Fibroblast of skin of scalp (primary cell): ENCODE measurements at regions not wholly inside any gene's neighbourhood (a gene's known extent, or its start where the extent isn't known, plus 50 kb on each side); places are given as distances from the start of the nearest gene placed in this dataset.
"Not testable (repeated sequence)": the region's sequence is repeated elsewhere in the genome, so short reads cannot be mapped to it uniquely, and the experiment has no call there.

Source experiments
- DNase-seq: peaks from one replicate; pipeline ENCODE4 v3.0.0-alpha.2; 2013

DNA sequence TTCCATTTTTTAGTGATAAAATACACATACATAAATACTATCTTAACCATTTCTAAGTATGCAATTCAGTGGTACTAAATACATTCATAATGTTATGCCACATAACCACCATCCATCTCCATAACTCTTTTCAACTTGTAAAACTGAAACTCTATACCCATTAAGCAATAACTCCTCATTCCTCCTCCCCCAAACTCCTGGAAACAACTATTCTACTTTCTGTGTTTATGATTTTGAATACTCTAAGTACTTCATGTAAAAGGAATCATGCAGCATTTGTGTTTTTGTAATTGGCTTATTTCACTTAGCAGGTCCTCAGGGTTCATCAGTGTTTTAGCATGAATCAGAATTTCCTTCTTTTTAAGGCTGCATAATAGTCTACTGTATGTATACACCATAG is 131.8 kb downstream of the TES start:
- DNase-seq: no peak

DNA sequence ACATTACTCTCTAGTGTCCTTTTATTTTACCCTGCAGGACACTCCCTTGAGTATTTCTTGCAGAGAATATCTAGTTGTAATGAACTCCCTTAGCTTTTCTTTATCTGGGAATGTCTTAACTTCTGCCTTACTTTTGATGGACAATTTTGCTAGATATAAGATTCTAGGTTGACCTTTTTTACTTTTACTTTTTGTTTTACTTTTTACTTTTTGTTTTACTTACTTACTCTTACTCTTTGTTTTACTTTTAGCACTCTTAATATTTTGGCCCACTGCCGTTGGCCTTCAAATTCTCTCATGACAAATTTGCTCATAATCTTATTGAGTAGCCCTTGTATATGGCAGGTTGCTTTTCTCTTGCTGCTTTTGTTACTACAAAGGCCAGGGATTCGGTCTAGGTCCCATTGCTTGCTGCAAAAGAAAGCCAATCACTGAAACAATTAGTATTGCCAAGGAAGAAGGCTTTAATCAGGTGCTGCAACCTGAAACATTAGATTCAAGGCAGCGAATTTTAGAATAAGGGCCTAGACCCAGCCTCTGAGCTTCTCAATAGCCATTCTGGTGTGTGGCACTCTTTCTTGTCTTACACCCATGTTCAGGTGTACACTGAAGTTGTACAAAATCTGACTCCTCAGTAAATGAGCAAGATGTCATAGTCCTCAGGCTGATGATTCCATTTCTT is 137.0 kb downstream of the TES start:
- no peak for DNase-seq

DNA sequence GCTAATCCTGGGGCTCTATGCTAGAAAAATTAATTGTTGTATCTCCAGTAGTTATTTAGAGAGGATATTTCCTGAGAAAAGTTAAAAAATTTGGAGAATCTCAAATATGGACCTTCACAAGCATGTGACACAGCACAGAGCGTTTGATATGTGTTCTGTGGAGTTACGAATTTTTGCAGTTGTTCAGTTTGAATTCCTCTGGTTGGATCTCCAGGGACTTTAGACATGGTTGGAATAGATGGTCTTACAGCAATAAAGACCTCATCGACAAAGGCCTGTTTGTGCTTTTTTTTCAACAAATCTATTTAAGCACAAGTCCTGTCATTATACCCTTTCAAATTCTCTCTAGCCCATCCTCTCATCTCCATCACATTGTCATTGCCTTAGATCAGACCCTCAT is 138.0 kb downstream of the TES start:
- DNase-seq: peak; percentile 68

DNA sequence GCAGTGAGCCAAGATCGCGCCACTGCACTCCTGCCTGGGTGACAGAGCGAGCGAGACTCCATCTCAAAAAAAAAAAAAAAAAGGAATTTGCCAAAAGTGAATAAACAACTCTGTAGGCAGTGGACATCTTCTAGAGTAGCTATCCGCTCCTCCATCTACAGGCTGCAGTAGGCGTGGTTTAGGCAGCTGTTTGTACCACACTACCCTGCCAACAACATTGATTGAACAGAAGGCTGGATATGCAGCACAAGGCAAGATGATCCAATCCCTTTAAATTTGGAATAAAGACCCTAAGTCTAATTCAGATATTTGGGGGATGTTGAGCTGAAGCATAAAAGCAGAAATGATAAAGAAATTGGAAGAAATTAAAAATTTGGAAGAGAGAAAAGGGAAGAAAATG is 141.6 kb downstream of the TES start:
- DNase-seq: no peak

DNA sequence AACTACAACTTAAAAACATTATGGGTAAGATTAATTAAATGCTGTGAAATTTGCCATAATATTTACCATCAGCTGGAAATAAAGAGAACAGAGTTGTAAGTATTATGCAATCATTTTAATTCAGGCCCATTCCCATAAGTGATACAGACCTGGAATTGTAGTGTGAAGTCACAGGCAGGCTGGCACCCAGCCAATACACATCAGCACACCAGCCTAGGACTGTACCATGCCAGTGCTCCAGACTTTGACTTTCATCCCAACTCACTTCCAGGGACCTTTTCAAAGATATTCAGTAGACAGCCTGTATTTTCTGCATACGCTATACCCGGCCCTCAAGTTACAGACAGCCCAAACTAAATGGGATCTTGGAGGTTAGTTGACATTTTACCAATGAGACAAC is 143.3 kb downstream of the TES start:
- no peak for DNase-seq

DNA sequence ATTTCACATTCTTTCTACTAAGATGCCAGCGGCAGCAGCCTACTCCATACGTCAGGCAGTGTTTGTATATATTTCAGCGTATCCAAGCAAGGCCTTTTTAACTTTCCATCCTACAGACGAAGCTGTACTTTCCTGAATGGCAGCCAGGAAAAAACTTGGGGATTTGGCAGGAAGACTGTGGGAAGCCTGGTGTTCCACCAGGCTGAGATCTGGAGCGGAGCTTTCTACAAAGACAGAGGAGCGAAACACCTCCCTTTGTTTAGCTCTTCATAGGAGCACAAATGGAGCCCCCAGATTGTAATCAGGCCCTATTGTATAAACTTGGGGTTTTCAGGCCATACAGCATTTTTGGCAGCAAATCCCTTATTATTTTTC is 143.8 kb downstream of the TES start:
- peak; percentile 66 for DNase-seq

DNA sequence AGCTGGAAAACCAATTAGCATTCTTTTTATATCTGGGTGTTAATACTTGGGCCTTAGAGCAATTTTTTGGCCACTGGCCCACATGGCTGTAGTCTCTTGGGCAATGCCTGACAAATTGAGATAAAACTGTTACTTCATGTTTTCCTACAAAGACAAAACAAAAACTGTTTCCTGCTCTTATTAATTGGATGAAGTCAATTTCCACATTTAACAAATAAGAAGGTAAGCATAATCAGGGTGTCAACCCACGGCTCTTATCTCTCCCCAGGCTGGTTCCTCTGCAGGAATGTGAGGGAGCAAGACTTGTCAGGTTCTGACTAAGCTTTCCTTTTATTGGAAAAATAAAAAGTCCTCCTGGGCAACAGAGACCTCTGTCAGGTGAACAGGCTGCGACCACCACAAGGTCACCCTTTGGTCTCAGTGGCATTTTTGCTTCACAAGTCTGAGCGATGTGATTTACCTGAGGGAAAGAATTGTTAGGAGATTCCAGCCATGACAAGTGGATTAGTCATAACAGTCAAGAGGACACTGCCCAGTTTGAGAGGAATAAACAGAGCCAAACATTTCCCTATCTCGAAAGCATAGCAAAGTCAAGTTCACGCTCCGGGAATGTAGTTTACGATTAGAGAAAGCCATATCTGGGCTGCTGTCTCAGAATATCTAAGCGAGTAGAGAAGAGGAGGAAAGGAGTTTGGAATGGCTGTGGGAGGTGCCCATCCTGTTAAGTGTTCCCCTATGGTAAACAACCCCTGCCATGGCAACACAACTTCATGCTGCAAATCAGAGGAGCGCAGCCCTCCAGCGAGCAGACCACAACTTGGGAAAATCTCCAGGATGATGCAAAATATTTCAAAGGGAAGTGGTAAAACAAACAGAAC is 144.4 kb downstream of the TES start:
- DNase-seq: peak; percentile 94

DNA sequence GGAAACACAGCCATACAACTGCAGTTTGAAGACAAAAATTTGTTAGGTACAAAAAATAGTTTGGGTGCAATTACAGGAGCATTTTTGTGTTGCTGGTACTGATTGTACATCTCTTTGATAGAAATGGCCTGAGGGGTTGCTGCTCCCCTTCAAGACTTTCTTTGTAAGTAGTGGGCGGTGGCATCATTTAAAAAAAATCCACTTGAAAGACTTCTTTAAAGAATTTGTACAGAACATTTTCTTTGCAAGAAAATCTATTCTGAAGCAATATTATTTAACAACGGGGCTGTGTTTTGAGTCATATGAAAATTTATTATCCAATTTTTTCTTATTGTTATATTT is 144.1 kb upstream of the CAV2 start:
- no peak for DNase-seq

DNA sequence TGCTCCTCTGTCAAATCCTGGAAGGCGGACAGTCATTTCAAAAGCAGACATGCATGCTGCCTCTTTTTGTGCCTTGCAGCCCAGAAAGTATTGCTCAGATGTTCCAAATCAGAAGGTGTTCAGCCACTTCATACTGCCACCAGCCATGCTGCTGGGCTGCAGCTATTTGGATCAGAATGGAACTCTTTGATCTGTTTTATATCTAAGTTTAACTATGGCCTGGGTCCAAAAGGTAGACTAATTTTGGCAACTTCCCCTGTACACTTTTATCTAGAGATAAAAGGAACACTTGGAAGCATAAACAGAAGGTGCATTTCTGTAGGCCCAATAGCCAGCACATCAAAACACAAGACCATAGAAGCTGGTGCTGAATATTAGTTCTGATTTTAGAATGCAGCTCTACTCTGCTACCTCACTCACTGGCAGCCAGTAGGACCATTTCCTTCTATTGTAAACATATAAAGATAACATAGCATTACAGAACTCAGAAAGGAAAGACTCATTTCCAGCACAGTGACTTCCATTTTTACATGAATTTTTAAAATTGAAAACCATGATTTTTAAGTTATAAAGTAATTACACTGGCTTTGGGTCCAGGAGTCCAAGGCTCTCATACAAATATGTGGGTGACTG is 143.1 kb upstream of the CAV2 start:
- no peak for DNase-seq

DNA sequence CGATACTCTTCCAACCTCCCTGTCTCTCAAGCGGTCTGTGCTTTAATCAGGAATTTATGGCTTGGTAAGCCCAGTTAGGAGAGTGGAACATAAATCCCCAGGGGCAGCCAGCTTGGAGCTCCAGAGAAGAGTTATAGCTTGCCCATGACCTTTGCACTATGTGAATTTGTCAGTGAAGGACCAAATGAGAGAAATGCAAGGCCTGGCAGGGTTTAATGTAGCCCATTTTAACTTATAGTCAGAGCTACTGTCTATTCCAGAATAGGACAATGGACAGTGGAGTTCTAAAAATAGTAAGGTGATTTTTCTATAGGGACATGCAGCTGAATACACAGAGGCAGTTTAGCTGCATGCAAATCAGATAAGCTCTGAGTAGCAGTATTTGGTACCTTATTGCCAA is 142.6 kb upstream of the CAV2 start:
- DNase-seq: no peak

DNA sequence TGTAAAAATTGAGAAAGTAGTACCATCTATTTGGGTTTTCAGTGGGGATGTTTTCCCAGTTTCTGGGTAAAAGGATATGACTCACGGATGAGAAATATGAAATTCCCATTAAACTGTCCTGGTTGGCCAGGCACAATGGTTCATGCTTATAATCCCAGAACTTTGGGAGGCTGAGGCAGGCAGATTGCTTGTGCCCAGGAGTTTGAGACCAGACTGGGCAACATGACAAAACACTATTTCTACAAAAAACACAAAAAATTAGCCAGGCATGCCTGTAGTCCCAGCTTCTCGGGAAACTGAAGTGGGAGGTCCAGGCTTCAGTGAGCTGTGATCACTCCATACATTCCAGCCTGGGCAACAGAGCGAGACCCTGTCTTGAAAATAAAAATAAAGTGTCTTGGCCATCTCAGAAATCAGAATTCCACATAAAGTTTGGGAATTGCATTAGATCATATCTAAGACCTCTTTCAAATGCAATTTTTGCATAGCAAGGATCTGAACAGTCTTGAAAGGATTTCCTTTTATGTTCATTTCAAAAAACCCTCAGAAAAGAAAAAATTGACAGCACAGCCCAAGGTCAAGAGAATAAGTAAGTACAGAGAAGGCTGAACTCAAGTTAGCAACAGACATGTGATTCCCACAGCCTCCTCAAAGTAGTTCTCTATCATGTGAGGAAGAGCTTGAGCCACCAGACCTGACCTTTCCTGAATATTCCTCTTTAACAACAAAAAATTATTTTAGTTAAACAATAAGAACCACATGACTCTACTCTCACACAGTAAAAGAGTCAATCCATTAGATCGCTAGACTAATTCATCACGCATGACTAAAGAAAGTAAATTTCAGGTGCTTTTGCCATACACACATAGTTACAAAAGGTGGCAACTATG is 141.5 kb upstream of the CAV2 start:
- DNase-seq: peak; percentile 76

DNA sequence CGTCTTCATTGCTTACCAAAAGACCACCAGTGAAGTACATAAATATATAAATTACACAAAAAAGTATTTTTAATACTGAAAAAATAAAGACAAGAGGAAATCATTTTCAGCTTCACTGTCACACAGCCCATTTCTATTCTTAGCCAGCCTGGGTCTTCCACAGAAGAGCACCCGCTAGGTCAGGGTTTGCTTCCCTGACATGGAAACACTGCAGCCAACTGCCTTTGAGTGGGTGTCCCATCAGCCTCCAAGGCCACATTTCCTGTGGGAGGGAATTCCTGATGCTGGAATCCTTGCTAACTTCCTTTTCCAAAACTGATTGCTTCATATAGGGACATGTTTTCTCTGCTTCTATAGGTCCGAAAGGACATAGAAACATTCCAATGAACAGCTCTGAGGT is 137.8 kb upstream of the CAV2 start:
- DNase-seq: no peak

DNA sequence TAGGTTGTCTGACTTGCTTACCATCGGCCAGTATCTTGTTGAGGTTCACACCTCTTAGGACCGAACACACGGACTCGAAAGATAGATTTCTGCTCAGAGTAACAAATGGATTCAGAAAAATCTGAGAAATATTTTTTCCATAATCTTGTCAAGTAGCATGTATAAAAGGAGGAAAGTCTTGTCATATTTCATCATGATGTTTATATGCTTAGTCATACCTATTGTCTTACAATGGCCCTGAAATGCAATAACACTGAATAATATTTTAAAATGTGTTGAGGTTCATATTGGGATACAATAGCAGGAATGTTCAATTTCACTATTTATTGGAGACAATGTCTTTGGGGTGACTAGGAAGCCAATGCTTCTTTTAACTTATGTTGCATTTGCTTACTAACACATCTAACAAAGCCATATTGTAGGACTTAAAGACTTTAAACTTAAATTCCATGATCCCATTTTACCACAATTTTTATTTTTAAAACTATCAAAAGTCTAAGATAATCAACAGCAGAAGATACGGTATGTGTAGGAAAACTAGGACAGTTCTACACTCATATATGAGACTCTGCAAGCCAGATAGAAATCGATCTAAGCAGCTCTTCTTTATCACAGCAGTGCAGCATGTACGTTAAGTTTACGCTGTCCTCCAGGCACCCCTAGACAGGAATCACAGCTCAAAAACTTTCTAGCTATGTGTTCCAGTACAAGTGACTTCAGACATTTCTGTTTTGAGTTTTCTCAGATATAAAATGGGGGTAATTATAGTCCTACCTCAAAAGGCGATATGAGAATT is 135.7 kb upstream of the CAV2 start:
- DNase-seq: no peak

DNA sequence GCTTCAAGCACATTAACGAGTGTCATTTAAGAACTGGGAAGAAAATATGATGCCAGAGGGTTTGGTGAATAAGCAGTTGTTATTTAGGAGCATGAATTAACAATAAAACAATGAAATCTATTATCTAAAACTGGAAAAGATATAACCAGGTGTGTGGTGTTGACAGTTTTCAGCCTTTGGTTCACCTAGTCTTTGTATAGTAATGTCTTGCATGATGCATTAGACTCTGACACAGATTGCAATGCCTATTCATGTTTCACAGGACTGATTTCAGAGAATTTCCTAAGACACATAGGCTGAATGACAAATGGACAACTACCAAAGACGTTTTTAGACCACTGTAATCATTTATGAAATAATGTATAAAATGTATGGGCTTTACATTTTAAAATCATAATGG is 135.1 kb upstream of the CAV2 start:
- no peak for DNase-seq

DNA sequence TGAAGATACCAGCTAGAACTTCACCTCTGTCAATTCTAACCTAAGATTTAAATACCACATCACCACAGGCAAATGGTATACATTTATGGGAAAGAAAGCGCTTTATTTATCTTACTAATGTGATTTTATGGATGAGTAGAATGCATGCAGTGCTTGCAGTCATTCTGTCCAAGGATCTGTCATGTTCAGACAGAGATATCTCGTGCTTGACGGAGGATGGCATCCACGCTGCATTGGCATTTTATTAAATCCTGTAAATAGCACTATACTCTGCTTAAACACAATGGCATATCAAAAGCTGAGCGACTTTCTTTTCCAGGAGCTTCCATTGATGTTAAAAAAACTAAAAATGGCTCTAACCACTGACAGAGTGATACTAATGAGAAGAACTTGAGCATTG is 133.7 kb upstream of the CAV2 start:
- DNase-seq: no peak

DNA sequence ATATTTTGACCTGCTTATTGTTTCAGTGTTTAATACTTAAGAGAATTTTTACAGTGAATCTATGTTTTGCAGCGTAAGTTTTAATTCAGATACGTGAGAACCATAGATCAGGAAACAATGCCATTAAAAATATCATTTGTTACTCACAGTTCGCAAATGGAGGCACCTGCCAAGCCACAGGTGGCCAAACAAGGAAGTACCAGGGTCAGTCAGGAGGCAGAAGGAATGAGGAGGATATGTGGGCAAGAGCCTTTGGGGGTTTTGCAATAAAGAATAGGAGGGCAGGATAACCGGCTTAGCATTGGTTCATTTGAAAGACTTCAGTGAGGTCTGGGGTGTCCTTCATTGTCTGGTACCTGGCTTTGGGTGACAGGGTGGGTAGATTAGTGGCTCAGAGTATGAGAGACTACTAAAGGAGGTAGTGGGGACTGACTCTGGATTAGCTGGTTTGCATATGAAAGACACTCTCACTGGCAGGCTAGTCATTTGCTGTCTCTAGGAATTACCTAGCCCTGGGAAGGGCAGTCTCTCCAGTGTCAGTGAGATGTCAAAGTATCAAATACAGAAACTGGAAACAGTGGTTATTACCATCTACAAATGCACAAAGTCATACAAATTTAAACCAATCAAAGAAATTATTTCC is 132.2 kb upstream of the CAV2 start:
- no peak for DNase-seq

DNA sequence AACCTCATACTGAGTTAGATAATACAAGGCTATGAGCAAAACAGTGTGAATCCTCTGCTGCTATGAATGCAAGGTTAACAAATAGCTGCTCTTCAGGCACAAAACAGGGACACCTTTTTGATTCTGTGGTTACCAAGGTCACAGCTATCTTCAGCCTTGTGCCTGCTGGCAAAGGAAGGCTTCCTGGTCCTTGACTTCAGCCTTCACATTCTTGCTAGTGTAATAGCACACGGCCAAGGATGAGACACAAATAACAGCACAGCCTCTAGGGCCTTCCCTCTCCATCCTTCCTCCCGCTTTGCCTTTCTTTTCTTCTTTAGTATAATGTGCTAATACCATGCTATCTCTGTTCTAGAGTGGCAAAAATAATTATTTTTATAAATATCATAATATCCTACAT is 130.6 kb upstream of the CAV2 start:
- DNase-seq: no peak

DNA sequence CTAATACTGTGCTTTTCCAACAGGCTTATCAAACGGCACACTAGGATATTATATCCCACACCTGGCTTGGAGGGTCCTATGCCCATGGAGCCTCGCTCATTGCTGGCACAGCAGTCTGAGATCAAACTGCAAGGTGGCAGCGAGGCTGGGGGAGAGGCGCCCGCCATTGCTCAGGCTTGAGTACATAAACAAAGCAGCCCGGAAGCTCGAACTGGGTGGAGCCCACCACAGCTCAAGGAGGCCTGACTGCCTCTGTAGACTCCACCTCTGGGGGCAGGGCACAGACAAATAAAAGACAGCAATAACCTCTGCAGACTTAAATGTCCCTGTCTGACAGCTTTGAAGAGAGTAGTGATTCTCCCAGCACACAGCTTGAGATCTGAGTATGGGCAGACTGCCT is 128.0 kb upstream of the CAV2 start:
- not testable (repeated sequence) for DNase-seq

DNA sequence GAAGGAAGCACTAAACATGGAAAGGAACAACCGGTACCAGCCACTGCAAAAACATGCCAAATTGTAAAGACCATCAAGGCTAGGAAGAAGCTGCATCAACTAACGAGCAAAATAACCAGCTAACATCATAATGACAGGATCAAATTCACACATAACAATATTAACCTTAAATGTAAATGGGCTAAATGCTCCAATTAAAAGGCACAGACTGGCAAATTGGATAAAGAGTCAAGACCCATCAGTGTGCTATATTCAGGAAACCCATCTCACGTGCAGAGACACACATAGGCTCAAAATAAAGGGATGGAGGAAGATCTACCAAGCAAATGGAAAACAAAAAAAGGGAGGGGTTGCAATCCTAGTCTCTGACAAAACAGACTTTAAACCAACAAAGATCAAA is 126.3 kb upstream of the CAV2 start:
- not testable (repeated sequence) for DNase-seq

DNA sequence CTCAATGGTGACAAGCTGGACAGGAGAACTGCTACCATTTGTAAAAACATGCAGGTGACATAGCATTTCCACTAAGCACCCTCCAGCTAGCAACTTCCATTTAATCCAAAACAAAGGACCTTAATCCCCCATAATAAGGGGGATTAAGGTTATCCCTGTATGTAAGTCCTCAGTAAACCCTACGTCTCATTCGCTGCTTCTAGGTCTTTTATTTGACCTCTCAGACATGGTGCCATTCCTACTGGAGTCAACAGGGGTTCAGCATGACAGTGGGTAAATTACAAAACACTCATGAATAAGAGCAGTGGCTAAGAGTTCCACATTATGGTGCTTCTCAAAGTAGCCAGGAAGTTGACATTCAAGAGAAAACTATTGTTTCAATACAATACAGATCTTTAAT is 121.8 kb upstream of the CAV2 start:
- no peak for DNase-seq

DNA sequence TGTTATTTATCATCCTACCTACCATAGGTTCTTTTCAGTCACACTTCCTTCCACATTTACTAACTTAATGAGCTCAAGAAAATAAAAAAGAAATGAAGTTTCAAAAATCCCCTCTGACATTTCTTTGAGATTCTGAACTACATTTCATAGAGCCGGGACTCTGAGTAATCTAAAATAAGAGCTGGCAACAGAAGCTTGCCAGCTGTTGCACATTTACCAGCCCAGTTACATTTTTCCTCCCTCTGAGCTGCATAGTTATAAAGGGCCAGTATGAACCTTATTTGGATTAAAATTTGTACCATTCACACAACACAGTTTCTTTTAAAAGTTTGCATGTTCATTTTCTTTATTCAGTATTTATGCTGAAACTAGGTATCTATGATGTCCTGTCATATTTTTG is 119.5 kb upstream of the CAV2 start:
- peak; percentile 44 for DNase-seq

DNA sequence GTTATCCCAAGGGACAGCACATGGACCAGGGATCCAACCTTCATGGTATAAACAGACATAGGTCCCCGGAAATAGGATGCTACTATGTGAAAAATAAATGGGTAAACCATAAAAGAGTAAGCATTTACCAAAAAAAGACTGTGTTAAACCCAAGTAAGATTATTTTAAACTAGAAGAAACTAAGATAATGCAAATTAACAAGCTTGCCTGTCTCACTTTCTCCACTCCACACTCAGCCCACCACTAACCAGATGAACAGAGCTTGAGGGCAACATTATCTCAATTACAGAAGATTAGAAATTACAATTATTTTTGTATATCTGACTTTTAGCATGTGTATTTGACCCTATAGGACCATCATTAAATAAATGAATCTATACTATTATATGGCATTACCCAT is 117.2 kb upstream of the CAV2 start:
- no peak for DNase-seq
